ENCODE measurements at regions not wholly inside any gene's neighbourhood (a gene's known extent, or its start where the extent isn't known, plus 50 kb on each side); places are given as distances from the start of the nearest gene placed in this dataset.
"Not testable (repeated sequence)": the region's sequence is repeated elsewhere in the genome, so short reads cannot be mapped to it uniquely, and the experiment has no call there.

- TF ChIP-seq ZFX (IDR thresholded peaks at IDR 0.05) (no peak), CTCF (conservative IDR thresholded peaks at IDR 0.05) (no peak)
- H3K27ac ChIP-seq, result no peak overlapping the region
These were observed 725.7 kb downstream of the USP25 start for GRCh38 chr21:16455526-16455925.

DNA sequence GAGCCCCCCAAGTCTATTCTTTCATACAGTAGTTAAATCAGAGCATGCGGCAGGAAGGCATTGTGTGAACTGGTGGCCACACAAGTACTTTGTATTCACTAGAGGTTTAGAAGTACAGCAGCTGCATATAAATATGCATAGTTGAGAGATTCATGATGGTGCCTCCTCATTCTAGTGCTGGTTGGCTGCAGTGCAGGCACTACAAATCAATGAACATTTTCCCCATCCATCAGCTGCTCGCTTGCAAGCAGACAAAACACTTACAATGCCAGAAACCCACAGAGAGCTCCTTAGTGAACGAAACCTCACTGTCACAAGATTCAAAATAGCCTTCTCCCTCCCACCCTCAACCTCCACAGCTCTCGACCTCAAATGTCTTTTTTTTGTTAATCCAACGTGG, 726.2 kb downstream of the USP25 start:
- no peak overlapping the region for H3K27ac ChIP-seq
- no peak for TF ChIP-seq ZFX (IDR thresholded peaks at IDR 0.05)
- no peak for TF ChIP-seq CTCF (conservative IDR thresholded peaks at IDR 0.05)

DNA sequence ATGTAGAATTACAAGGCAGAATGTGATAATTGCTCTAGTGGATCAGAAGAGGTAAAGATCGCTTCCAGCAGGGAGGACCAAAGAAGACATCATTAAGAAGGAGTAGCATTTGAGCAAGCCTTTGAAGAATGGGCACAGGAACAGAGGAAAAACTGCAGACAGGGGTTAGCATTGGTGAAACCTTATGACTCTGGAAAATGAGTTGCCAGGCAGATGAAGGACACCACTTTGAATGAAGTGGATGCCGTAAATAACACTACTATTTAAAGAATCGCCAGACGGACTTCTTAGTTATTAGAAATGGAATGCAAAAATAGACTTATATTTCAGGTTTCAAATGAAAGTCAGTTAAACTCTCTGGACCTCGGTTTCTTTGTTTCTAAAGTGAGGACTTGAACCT, 727.7 kb downstream of the USP25 start:
- no peak overlapping the region for H3K27ac ChIP-seq
- no peak for TF ChIP-seq ZFX (IDR thresholded peaks at IDR 0.05)
- TF ChIP-seq CTCF (conservative IDR thresholded peaks at IDR 0.05), result no peak

- H3K27ac ChIP-seq, result no peak overlapping the region
- TF ChIP-seq ZFX (IDR thresholded peaks at IDR 0.05), result no peak
- TF ChIP-seq CTCF (conservative IDR thresholded peaks at IDR 0.05), result peak; percentile 32
These were observed 731.2 kb downstream of the USP25 start for GRCh38 chr21:16460936-16461335.

- not testable (repeated sequence) for H3K27ac ChIP-seq
These were observed 734.6 kb downstream of the USP25 start for GRCh38 chr21:16464211-16464889.

GRCh38 chr21:16468184-16468583, 738.4 kb downstream of the USP25 start:
- TF ChIP-seq CTCF (conservative IDR thresholded peaks at IDR 0.05) (no peak), ZFX (IDR thresholded peaks at IDR 0.05) (no peak)
- H3K27ac ChIP-seq, result no peak overlapping the region

DNA sequence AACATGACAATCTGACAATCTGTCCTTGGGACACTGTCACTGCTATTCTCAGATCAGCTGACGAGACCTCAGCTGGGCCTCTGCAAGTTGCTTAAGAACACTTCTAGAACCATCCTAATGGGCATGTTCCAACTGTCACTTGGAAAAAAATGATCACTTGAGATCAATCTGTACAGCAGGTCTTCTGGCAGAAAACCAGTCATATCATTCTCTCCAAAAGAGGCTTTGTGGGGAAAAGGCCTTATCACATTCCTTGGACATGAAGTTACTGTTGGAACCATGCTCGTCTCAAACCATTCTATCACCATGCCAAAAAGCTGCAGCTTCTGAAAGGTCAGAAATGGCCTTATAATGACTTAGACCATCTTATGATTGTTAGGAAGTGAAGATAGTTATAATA, 744.2 kb downstream of the USP25 start:
- TF ChIP-seq ZFX (IDR thresholded peaks at IDR 0.05) (no peak), CTCF (conservative IDR thresholded peaks at IDR 0.05) (no peak)
- H3K27ac ChIP-seq, result no peak overlapping the region

Measured in C4-2B (cell line).